IPS DF 4.7 (cell line): ENCODE measurements at regions not wholly inside any gene's neighbourhood (a gene's known extent, or its start where the extent isn't known, plus 50 kb on each side); places are given as distances from the start of the nearest gene placed in this dataset.
"Not testable (repeated sequence)": the region's sequence is repeated elsewhere in the genome, so short reads cannot be mapped to it uniquely, and the experiment has no call there.

Experiments used
- DNase-seq: peaks from one replicate; pipeline ENCODE4 v3.0.0-alpha.2; 2013; ENCODE audit warnings: low spot score; ENCODE audit errors: extremely low read depth

- DNase-seq, result no peak
Measured at GRCh38 chr1:74943046-74943445, 191.1 kb upstream of the LHX8 start.

DNA sequence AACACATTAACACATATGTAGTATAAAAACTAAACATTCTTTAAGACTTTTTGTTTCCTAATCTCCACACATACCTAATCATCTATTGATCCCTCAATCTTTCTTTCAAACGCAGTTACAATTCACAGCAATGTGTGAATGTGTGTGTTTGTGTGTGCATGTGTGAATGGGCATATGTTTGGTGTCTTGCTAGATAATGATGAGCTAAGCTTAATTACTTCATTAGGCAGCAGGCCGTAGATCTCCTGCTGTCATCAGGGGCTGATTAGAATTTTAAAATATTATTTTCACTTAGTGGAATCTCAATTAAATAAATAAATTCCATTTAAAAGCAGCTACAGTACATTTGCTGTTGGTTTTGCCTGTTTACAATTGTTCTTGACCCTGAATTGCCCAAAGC is 187.8 kb upstream of the LHX8 start:
- no peak for DNase-seq

DNA sequence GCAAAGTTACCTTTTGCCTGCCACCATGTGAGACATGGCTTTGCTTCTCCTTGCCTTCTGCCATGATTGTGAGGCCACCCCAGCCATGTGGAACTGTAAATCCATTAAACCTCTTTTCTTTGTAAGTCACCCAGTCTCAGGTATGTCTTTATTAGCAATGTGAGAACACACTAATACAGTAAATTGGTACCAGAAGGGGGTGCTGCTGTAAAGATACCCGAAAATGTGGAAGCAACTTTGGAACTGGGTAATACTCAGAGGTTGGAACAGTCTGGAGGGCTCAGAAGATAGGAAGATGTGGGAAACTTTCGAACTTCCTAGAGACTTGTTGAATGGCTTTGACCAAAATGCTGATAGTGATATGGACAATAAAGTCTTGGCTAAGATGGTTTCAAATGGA is 184.8 kb upstream of the LHX8 start:
- not testable (repeated sequence) for DNase-seq

DNA sequence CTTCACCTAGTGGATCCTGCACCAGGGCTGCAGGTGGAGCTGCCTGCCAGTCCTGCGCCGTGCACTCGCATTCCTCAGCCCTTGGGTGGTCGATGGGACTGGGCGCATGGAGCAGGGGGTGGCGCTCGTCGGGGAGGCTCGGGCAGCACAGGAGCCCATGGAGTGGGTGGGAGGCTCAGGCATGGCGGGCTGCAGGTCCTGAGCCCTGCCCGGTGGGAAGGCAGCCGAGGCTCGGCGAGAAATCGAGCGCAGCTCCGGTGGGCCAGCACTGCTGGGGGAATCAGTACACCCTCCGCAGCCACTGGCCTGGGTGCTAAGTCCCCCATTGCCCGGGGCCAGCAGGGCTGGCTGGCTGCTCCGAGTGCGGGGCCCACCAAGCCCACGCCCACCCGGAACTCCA is 182.2 kb upstream of the LHX8 start:
- not testable (repeated sequence) for DNase-seq

DNA sequence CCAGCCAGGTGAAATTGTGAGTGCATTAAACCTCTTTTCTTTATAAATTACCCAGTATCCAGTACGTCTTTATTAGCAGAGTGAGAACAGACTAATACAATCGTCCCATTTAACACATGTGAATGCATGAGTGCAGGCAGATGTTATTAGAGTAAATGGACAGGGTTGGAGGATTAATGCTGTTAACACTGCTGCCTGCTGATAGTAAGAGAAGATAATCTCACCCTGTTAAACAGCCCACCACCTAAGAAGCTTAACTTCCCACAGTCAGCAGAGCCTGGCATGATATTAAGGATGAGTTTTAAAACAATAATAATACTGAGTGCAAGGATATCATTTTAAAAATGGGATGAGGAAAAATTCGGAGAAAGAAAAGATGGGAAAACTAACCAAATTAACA is 181.4 kb upstream of the LHX8 start:
- no peak for DNase-seq

- no peak for DNase-seq
Measured at GRCh38 chr1:74953622-74954021, 180.6 kb upstream of the LHX8 start.

GRCh38 chr1:74963120-74963519 is 171.1 kb upstream of the LHX8 start:
- DNase-seq, result no peak

DNA sequence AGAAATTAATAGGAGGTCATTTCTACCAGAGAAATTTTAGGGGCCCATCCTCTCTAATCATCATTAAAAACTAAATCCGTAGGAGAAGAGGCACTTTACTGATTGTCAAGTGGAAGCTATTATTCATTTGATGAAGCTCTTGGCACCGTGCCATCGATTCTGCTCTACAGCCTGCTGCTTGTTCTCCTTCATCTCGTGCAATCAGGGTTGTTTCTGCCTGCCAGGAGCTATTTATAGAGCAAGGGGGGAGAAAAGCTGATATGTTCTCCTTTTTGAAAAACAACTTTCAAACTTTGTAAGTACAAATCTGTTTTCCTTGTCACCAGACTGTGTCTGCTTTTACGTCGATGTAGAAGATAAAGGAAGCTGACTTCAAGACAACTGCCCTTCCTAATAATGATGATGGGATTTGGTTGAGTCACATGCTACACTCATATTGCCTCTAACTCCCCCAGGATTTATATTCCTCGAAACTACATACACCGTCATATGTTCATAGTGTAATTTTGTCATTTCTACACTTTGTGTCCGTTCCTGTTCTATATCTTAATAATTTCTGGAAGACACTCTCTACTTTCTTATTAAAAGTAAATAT is 169.6 kb upstream of the LHX8 start:
- no peak for DNase-seq

GRCh38 chr1:74969566-74970135 is 164.5 kb upstream of the LHX8 start:
- no peak for DNase-seq

- DNase-seq, result no peak
Measured at GRCh38 chr1:74971982-74972381, 162.2 kb upstream of the LHX8 start.

DNA sequence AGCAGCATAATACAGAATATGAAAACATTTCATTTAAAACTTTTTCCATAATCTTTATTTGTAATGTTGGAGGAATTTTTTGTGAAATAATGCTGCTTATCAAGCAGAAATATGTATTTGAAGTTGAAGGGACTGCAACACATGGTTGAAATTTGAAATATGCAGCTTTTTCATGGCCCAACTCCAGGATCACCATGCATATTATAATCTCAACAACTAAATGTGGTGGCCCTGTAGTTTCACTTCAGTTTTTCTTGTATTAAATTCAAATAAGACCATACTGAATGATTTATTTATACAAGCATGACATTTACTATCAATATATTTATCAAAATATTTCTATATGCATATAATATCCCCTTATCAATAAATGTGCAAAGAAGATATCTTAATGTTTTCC is 157.7 kb upstream of the LHX8 start:
- DNase-seq, result no peak

GRCh38 chr1:74992448-74992847 is 141.7 kb upstream of the LHX8 start:
- DNase-seq, result not testable (repeated sequence)

GRCh38 chr1:74995821-74996220 is 138.4 kb upstream of the LHX8 start:
- DNase-seq, result no peak

- DNase-seq, result no peak
Measured at GRCh38 chr1:75010547-75010946, 123.6 kb upstream of the LHX8 start.

DNA sequence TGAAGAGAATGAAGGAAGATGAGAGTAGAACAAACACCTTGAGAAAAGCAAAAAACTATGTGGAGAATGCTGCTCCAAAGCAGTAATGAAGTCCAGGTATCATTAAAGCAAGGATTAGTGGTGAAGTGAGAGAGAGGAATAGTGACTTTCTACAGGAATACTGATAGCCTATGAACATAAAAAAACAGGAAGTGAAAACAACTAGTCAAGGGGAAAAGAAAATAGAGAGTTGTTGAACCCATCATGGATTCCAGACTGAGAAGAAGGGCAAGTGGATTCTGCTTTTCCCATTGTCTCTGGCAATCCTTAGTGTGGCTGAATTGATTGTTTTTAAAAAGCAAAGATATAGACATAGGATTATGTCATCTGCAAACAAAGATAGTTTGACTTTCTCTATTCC is 119.9 kb upstream of the LHX8 start:
- no peak for DNase-seq

GRCh38 chr1:75023005-75023404 is 111.2 kb upstream of the LHX8 start:
- DNase-seq, result no peak

DNA sequence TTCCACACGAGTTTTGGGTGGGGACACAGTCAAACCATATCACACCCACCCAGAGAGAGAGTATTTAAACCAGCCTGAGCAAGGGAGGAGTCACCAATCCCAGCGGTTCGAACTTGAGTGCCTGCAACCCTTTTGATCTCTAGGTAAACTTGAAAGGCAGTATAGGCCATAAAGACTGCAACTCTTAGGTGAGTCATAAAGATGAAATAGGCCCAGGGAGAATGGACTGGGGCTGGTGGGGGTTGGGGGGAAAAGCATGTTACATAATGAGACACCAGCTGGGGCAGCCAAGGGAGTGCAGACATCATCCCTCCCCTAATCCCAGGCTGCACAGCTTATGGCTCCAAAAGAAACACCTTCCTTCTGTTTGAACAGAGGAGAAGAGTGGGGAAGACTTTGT is 99.8 kb upstream of the LHX8 start:
- DNase-seq, result no peak

DNA sequence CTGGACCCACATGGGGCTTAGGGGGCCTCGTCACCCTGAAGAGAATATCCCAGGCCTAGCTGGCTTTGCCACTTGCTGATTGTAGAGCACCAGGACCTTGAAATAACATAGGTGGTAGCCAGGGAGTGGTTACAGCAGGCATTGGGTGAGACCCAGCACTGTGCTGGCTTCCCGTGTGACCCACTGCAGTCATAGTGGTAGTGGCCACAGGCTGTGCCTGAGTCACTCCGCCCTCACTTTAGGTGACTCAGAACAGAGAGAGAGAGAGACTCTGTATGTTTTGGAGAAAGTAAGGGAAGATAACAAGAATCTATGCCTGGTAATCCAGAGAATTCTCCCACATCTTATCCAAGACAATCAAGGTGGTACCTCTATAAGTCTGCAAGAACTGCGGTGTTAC is 98.7 kb upstream of the LHX8 start:
- DNase-seq, result no peak

DNA sequence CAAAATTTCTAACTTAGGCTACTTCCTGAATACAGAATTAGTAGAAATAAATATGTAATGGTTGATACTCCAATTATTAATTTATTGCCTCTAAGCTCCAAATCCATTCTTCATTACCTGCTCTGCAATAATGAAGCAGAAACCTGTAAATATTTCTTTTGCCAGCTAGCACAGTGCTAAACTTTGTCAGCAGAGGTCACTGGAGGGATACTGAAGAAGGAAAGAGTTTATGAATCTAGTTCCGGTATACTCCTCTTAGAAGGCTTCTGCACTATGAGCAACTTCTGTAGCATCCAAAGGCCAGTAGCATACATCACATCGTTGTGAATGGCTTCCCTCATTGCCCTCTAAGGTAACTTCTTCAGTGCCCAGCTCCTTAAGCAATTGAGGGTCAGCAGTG is 81.0 kb upstream of the LHX8 start:
- DNase-seq, result peak; percentile 28

DNA sequence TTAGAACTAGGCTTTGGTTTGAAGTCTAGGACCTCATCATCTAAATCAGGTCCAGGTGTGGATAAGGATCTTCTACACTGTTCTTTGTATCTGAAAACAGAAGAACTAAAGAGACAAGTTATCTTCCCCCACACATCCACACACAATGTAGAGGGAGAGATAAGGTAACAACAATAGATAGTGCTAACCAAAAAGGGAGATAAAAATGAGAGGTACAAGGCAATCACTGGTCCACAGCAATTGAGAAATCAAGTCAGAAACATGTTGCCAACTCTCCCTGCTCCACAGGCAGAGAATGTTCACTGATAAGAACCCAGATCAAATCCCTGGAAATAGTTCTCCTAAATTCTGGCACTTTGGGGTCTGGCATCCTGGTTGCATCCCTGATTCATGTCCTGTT is 75.8 kb upstream of the LHX8 start:
- no peak for DNase-seq

- DNase-seq, result no peak
Measured at GRCh38 chr1:75062111-75062510, 72.1 kb upstream of the LHX8 start.

DNA sequence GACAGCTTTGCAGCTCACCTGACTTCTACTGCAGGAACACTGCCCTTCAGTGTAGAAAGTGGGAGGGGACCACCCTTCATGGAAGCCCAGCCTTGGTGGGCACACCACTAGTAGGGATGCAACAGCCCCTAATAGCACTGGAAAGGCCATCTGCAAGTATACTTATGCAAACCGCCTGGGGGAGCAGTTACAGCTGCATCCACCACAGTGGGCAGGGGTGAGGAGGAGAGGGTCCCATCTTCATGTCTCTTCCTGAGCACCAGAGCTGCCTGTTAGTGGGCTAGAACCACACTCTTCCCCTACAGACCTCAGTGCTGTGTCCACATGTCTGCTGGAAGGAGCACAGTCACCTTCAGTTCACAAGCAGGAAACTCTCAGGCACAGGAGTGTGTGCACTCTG is 66.2 kb upstream of the LHX8 start:
- DNase-seq, result no peak

DNA sequence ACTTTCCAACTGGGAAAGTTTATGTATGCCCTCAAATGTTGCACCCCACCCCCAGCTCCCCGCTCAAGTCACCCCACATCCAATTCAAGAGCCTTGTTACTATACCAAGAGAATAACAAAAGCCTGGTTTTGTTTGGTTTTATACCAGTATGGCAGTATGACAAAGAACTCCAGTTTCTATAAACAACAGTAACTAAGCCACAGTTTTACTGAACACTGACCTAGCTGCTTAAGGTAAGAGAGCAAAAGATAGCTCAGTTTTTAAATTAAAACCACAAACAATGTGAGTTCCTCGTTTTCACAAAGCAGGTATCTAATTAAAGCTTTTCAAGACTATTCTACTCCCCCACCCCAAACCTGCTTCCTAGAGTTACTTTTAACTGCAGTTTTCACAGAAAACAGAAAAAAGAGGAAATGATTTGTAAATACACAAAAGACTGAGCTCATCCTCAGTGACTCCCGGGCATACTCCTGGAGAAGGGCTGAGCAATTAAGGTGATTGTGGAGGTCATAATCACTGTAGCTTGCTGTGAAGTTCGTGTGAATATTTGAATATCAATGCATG is 59.3 kb upstream of the LHX8 start:
- no peak for DNase-seq
